Muscle of back (tissue), 3 donors: ENCODE measurements at regions not wholly inside any gene's neighbourhood (a gene's known extent, or its start where the extent isn't known, plus 50 kb on each side); places are given as distances from the start of the nearest gene placed in this dataset.
"Not testable (repeated sequence)": the region's sequence is repeated elsewhere in the genome, so short reads cannot be mapped to it uniquely, and the experiment has no call there.

Experiments used
- DNase-seq, 3 donors: peaks; one replicate each; pipeline versions ENCODE4 v3.0.0 to v3.0.0-alpha.2; 2013

DNA sequence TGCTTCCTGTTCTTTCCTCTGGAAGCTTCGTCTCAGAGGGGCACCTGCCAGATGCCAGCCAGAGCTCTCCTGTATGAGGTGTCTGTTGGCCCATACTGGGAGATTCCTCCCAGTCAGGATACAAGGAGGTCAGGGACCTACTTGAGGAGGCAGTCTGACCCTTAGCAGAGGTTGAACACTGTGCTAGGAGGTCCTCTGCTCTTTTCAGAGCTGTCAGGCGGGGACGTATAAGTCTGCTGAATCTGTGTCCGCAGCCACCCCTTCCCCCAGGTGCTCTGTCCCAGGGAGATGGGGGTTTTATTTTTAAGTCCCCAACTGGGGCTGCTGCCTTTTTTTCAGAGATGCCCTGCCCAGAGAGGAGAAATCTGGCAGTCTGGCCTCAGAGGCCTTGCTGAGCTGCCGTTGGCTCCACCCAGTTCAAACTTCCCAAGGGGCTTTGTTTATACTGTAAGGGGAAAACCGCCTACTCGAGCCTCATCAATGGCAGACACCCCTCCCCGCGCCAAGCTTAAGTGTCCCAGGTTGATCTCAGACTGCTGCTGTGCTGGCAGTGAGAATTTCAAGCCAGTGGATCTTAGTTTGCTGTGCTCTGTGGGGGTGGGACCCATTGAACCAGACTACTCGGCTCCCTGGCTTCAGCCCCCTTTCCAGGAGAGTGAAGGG is 326.7 kb downstream of the BCKDHB start:
- no peak for DNase-seq

GRCh38 chr6:80425089-80425823 is 318.8 kb downstream of the BCKDHB start:
- peak in 1 of 3 donors; percentile 97 for DNase-seq

DNA sequence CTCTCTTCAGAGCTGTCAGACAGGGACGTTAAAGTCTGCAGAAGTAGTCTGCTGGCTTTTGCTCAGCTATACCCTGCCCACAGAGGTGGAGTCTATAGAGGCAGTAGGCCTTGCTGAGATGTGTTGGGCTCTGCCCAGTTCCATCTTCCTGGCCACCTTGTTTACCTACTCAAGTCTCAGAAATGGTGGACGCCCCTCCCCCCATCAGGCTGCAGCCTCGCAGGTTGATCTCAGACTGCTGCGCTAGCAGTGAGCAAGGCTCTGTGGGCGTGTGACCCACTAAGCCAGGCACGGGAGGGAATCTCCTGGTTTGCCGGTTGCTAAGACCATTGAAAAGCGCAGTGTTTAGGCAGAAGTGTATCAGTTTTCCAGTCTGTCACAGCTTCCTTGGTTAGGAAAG is 305.0 kb downstream of the BCKDHB start:
- no peak for DNase-seq

- DNase-seq = not testable (repeated sequence)
These were observed 301.5 kb downstream of the BCKDHB start for GRCh38 chr6:80407976-80408375.

DNA sequence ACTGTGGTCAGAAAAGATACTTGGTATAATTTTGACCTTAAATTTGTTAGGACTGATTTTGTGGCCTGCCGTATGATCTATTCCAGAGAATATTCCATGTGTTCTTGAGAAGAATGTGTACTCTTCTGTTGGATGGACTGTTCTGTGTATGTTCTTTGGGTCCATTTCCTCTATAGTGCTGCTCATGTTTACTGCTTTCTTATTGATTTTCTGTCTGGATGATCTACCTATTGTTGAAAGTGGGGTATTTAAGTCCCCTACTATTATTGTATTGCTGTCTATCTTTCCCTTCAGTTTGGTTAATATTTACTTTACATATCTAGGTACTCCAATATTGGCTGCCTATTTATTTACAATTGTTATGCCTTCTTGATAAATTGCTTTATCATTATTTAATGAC is 298.4 kb downstream of the BCKDHB start:
- DNase-seq = no peak

DNA sequence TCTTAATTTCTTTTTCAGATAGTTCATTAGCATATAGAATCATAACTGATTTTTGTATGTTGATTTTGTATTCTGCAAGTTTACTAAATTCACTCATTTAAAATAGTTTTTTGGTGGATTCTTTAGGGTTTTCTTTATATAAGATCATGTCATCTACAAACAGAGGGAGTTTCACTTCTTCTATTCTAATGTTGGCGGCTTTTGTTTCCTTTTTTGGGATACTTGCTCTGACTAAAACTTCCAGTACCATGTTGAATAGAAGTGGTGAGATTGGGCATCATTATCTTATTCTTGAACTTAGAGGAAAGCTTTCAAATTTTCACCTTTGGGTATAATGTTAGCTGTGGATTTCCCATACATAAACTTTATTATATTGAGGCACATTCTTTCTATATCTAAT is 296.9 kb downstream of the BCKDHB start:
- DNase-seq = no peak

DNA sequence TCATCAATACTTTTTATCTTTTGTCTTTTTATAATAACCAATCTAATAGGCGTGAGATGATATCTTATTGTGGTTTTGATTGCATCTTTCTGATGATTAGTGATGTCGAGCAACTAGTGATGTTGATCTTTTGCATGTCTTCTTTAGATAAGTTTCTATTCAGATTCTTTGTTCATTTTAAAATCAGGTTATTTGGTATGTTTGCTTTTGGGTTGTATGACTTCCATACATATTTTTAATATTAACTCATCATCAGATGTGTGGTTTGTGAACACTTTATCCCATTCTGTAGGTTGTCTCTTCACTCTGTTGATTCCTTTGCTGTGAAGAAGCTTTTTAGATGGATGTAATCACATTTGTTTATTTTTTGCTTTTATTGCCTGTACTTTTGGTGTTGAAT is 295.8 kb downstream of the BCKDHB start:
- no peak for DNase-seq
